GM20431 (cell line): ENCODE measurements at regions not wholly inside any gene's neighbourhood (a gene's known extent, or its start where the extent isn't known, plus 50 kb on each side); places are given as distances from the start of the nearest gene placed in this dataset.

ENCODE experiments used
- in situ Hi-C: fragments of 300-500 bp; cut with MseI, MboI; formaldehyde crosslinking; loops from one replicate; pipeline ENCODE4 v1.15.0; 2020; ENCODE audit warnings: low sequenced_read_pairs; ENCODE audit not compliant: unreplicated experiment

DNA sequence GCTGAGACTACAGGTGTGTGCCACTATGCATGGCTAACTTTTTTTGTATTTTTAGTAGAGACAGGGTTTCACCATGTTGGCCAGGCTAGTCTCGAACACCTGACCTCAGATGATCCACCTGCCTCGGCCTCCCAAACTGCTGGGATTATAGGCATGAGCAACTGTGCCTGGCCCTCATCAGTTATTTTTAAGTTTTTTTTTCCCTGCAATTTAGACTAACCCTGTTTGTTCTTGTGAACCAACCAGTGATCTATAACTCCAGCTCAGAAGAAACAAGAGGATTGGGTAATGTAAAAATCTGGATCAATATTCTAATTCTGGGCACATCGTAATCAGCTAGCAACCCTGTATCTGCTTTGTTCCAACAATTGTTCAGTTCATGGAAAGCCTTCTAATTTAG is 155.7 kb downstream of the NXNL2 start:
- in situ Hi-C loops = no loop called here

DNA sequence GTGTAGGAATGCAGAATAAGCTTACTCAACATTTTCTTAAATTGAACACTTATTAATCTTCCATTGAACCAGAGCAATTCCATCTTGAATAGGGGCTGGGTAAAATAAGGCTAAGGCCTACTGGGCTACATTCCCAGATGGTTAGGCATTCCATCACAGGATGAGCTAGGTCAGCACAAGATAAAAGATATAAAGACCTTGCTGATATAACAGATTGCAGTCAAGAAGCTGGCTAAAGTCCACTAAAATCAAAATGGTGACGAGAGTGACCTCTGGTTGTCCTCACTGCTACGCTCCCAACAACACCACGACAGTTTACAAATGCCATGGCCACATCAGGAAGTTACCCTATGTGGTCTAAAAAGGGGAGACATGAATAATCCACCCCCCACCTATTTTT is 156.1 kb downstream of the NXNL2 start:
- in situ Hi-C loops = no loop called here

DNA sequence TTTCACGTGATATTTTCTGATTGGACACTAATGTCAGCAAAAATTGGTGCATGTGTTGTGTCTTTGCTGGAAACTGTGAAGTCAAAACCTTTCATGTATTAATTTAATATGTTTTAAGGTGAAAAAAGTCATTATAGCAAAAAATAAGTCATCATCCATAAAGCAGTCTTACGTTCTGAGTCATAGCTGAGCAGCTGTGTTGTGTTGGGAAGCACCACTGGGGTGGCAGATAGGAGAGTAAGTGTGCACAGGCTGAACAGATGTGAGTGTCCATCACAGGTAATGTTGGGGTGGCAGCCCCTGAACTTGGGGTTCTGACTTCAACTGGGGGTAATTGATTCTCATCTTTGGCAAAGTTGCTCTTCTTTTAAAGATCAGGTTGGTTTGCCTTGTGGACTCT is 156.8 kb downstream of the NXNL2 start:
- in situ Hi-C loops = no loop called here

DNA sequence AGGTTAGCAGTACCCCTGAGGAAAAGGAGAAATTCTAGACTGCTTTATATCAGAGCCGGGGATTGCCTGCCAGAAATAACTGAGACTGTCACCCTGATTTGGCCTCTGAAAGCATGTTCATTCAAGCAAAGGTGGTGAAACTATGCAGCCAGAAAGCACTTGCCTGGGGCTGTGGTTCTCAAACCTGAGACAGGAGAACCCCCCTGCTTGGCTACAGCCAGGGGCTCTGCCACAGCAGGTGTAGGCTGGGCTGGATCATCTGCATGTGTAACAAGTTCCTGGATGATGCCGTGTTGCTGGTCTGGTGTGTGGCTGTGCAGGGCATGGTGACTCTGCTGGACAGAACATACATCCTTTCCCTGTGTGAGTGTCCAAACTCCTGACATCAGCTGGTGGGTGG is 157.8 kb downstream of the NXNL2 start:
- in situ Hi-C loops = no loop called here

DNA sequence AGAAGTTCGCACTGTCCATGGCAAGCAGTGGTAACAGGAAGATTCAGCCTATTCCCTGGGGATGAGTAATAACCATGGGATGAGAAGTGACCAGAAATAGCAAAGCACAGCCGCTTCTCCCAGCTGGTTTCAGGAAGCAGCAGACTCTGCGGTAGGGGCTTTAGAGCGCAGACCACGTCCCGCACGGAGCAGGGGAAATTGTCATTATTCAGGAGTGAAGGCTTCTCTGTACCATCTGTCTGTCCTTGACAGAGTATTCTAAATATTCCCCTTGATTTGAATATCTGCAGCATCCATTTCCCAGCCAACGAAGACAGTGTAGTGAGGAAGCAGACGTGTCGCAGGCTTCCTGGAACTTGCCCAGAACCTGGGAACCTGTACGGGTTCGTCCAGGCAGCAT is 159.6 kb downstream of the NXNL2 start:
- in situ Hi-C loops = no loop called here

DNA sequence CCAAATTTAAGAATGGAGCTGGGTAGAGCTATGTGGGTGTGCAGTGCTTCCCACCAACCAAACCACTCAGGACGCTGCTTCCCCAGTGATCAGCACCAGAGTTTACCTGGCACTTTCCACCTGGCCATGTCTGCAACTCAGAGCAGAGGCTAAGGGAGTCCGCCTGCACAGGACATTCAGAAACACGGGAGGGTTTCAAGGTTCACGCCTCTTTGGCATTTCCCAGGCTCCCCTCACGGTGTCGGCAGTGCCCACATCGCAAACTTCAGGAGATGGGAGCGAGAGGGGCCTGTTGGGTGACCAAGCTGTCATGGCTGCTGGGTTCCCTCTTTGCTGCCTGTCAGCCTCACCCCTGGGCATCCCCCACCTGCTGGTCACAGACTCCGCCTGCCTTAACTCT is 161.5 kb downstream of the NXNL2 start:
- in situ Hi-C loops = no loop called here

DNA sequence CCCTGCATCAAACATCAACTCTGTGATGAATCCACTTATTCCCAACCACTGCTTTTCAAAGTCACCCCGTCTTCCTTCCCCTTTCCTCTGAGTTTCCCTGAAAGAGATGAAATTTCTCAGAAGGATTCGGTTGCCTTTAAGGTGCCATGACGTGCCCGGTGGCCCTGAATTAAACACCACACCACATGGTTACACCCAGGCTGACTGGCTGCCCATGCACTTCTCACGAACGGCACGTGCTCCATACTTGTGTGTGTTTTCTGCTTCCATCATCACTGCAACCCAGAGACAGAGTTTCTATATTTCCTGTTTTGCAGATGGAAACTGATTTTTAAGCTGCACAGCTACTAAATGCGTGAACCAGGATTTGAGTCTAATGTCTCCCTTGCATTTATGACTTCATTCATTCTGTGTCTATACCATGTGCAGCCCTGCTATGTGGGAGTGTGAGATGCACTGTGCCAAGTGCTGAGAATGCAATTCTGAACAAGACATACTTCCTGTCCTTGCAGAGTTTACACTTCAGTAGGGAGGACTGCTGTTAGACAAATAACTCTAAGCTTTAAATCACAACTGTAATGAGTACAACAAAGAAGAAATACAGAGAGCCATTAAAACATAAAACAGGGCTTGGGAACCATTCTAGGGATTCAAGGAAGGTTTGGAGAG is 162.9 kb downstream of the NXNL2 start:
- in situ Hi-C loops = no loop called here

DNA sequence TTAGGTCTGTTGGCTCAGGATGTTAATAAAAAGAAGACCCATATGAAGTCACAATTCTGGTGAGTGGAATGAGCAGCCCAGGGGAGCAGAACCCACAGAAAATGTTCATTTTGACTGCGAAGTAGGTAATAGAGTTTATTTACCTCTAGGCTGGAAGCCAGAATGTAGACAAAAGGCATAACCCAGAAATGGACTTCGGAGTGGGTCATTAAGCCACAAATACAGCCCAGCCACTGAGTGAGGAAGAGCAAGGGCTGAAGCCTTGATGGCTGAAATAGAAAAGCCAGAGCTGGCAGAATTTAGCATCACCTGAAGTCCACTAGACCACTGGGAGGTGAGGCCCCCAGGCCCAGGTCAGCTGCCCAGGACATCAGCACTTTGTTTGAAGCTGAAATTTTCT is 168.0 kb downstream of the NXNL2 start:
- in situ Hi-C loops = no loop called here

DNA sequence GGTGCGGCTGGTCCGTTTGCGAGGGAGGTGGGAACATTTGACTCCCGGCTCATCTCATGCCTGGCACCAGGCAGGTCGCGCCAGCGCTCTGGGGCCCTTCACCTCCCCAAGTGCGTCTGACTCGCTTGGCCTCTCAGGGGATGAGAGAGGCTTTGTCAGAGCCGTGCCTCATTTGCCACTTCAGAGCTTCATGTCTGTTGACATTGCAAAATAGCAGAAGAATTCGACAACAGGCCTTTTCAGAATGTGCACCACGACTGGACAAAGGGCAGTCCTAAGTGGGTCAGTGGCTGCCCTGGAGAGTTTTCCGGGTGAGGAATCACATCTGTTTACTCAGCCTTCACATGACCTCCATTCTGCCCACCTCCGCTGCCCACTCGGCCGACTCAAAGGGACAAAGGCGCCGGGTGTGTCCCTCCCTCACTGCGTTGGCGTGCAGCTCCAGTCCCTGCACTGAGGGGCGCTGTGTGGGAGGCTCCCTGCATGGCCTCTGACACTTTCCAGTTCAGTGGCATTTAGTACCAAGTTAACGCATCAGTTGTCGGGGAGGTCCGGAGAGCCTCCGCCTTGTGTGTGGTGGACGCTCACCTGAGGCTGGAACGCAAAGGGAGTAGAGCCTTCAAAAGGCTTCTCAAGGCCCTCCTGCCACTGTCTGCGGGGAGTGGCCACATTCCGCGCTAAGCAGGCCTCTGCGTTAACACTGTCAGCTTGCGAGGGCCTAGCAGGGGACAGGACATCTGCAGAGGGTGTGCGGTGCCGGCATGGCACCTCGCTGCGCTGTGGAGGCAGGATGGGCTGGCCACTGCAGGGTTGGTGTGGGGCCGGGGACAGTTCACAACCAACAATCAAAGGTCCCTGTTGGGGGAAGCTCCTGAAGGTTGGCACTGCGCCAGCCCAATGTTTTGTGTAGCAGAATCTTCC is 171.5 kb downstream of the NXNL2 start:
- in situ Hi-C loops = no loop called here

DNA sequence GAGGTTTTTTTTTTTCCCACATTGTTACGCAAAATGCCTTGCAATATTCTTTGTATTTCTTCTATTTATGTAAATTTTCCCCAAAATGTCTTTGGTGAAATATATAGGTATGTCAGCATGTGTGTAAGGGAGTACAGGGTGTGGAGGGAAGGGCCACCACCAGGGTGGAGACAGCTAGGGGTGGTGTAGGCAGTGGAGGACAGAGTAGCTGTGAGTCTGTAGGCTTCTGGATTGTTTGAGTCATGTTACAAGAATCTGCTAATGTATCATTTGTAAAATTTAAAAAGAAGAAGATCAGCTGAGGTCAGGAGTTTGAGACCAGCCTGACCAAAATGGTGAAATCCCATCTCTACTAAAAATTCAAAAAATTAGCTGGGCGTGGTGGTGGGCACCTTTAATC is 175.5 kb downstream of the NXNL2 start:
- in situ Hi-C loops = no loop called here

DNA sequence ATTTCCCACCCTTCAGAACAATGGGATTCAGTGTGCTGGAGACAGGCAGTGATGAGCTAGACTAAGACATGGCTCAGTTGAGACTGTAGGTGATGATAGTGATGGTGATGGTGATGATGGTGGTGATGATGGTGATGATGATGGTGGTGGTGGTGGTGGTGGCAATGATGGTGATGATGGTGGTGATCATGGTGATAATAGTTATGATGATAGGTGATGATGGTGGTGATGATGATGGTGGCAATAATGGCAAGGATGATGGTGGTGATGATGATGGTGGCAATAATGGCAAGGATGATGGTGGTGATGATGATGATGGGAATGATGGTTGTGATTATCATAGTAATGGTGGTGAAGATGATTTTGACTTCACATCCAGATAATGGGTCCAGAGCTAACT is 176.7 kb downstream of the NXNL2 start:
- in situ Hi-C loops = no loop called here

DNA sequence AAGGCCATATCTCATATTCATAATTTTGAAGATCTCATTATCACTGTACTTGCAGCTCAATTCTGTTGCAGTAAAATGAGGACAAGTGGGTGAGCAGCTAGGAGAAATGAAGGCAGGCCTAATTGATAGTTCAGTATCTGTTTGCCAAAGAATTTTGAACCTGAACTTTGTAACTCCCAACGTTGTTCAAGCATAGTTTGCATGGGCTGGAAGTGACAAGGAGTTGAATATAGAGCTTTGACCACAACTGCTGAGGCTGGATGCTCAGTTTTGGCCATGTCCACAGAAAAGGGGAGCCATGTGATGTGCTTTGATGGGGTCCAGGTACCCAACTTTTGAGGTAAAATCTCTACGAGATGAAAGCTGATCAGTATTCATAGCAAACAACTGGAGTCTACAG is 177.5 kb downstream of the NXNL2 start:
- in situ Hi-C loops = no loop called here

DNA sequence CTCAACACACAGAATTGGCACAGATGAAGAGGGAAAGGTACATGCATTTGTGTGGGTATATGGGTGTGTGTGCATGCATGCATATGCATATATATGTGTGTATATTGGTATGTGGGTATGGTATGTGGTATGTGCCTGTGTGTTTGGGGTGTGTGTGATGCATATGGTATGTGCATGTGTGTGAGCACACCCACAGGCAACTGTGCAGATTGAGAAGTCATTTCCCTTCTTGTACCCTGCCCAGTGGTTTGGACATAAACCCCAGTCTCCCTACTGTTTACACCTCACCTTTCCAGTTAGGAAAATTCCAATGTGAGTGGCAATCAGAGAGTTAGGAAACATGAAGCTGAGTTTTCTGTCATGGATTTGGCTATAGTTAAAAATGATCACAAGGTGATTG is 178.0 kb downstream of the NXNL2 start:
- in situ Hi-C loops = no loop called here

DNA sequence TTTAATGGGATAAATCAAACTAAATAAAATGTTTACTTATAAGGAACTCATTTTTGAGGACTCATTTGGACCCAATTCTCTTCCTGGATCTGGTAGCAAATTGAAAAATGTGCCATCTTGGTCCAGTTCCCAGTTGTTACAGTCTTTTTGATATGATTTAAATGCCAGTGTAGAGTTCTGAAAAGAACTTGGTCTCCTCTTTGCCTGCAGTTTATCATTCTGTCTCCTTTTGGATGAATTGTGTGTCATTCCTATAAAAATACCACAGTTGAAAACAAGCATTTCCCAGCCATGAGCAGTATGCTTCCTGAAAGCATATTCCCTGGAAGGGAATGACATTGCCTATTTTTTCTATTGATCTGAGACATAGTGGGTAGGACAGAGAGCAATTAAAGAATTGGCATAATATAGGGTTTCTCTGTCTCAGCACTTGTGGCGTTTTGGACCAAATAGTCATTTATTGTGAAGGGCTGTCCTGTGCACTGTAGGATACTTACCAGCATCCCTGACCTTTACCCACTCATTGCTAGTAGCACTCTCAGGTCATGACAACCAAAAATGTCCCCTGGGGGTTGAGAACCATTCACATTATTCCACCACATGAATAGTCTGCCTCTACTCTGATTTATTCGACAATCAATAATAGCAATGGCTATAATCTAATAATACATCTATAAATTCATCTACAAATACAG is 181.8 kb downstream of the NXNL2 start:
- in situ Hi-C loops = no loop called here

DNA sequence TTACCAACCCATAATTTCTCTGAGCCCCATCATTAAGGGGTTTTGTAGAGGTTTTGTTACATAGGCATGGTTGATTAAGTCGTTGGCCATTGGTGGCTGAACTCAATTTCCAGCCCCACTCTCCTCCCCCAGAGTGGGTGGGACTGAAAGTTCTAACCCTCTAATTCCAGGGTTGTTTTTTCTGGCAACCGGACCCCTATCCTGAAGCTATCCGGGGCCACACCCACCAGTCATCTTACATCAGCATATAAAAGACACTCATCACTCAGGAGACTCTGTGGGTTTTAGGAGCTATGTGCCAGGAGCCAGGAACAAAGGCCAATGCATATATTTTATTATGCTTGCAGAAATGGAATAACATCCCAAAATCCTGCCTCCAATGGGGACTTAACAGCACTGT is 186.0 kb downstream of the NXNL2 start:
- in situ Hi-C loops = no loop called here

DNA sequence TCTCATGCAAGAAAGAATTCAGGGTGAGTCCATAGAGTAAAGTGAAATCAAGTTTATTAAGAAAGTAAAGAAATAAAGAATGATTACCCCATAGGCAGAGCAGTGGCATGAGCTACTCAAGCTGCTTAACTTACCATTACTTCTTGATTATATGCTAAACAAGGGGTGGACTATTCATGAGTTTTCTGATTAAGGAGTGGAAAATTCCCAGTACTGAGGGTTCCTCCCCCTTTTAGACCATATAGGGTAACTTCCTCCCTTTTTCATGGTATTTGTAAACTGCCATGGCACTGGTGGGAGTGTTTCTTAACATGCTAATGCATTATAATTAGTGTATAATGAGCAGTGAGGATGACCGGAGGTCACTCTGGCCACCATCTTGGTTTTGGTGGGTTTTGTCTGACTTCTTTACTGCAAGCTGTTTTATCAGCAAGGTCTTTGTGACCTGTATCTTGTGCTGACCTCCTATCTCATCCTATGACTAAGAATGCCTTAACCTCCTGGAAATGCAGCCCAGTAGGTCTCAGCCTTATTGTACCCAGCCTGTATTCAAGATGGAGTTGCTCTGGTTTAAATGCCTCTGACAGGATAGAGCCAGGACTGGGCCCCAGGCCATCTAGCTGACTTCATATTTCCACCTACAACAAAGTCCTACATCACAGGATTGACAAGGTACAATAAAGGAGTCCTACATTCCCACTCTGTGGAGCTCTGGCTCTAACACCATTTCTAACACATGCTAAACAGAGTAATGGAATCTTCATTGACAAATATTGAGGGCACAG is 186.7 kb downstream of the NXNL2 start:
- in situ Hi-C loops = no loop called here

DNA sequence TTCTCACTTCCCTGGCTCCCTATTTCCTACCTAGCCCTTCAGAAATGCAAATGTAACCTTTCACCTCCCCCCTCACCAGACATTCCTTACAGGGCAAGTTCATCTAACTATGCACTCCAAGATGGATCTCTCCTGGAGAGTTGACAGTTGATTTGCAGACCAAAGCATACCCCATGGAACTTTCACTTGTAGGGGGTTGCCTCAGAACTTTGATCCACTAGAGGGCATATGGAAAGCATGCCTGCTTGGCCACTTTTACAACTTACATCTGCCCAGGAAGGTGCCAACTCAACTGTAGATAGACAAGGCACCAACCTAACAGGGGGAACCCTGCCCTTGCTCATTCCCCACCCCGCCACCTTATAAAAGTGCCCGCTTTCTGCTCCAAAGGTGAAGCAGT is 187.8 kb downstream of the NXNL2 start:
- in situ Hi-C loops = no loop called here

DNA sequence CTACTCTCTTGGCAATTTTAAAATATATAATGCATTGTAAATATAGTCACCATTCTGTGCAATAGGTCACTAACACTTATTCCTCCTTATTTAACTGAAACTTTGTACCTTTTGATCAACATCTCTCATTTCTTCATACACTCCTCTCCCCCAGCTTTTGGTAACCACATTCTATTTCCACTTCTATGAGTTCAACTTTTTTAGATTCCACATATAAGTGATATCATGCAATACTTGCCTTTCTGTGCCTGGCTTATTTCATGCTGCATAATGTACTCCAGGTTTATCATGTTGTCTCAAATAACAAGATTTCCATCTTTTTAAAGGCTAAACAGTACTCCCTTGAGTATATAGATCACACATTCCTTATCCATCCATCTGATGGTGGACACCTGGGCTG is 188.8 kb downstream of the NXNL2 start:
- in situ Hi-C loops = no loop called here

DNA sequence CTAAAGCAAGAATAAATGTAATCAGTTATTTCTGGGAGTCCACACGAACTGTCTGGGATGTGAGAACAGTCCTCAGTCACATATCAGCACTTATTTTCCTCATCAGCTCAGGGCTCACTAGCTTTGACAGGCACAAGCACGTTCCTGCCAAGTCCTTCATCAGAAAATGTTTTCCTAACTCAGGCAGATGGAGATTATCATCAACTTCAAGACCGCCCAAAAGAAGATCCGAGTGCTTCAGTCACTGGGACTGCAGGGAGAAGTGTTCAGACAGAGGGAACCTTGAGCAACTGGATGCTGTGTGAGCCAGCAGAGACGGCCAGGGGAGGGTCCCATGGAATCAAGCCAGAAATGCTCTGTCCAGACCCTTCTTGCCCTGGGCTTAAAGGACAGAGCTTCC is 189.4 kb downstream of the NXNL2 start:
- in situ Hi-C loops = no loop called here

DNA sequence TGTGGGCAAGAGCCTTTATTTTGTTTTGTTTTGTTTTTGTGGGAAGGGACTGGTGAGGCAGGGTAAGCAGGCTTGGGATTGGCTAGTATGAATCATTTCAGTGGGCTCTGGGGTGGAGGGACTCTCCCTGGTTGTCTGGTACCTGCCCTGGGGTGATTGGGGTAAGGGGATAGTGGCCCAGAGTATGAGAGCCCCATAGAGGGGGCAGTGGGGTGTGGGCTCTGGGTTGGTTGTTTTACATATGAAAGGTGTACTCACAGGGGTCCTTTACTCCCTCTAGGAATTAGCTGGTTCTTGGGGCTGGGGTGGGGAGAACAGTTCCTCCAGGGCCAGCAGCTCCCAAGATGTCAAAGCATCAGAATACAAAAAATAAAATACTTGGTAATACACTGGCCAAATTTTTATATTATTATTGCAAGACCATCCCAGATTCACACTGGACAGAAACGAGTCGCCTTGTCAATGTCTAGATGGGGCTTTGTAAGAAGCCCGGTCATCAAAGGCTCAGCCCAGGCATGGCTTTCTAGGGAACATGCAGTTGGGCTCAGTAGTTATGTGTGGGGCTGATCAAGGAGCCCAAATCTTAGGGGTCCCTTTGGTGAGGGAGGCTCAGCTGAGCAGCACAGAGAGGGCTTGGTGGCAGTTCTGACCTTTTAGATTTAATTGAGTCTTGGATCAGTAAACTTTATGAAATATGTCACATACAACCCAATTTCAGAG is 190.5 kb downstream of the NXNL2 start:
- in situ Hi-C loops = no loop called here
